A549 (cell line): ENCODE measurements at regions not wholly inside any gene's neighbourhood (a gene's known extent, or its start where the extent isn't known, plus 50 kb on each side); places are given as distances from the start of the nearest gene placed in this dataset.

Experiments
- ATAC-seq, 2 experiments: fragments of 200-7000 bp in 1 of 2; fragments of >200 bp in 1 of 2; cut with Nextera tagmentation in 1 of 2; cut with Tn5 transposase in 1 of 2; 3 replicates each; pipeline versions ENCODE4 v1.8.0 to v1.9.1; 2018 to 2020; ENCODE audit warnings: mild to moderate bottlenecking in 1 of 2, moderate library complexity in 1 of 2
- CTCF ChIA-PET: fragments of 300-600 bp; sonication (Branson Sonifier 250); formaldehyde crosslinking; extraction: SDS; loops from one replicate; lab custom pipeline; 2021; ENCODE audit warnings: antibody characterized with exemption, inconsistent platforms; lab: Yijun Ruan, JAX
- POLR2A ChIA-PET: fragments of 350-600 bp; formaldehyde crosslinking; extraction: SDS; loops from one replicate; lab custom pipeline; 2021; ENCODE audit warnings: antibody characterized with exemption, inconsistent platforms; lab: Yijun Ruan, JAX
- DNase-seq, 2 experiments: peaks; one replicate each; pipeline versions ENCODE4 v3.0.0 to v3.0.0-alpha.2; 2011 to 2016; ENCODE audit warnings: low read depth in 1 of 2, low spot score in 1 of 2
- FAIRE-seq: peaks from 2 replicates; lab custom pipeline; 2011; peaks lifted over from hg19 to GRCh38; lab: Jason Lieb, UNC
- H3K27ac ChIP-seq, 2 experiments: fragments of >200 bp; sonication (Bioruptor Twin); formaldehyde crosslinking; 3 replicates each; pipeline ENCODE4 v1.5.1; 2016 to 2017
- H3K4me1 ChIP-seq: fragments of >200 bp; sonication (Bioruptor Twin); formaldehyde crosslinking; 3 replicates; pipeline ENCODE4 v1.6.1; 2016
- H3K4me2 ChIP-seq: fragments of >200 bp; sonication (Bioruptor Twin); formaldehyde crosslinking; 3 replicates; pipeline ENCODE4 v1.6.1; 2016
- H3K4me3 ChIP-seq: fragments of >200 bp; sonication (Bioruptor Twin); formaldehyde crosslinking; 3 replicates; pipeline ENCODE4 v1.5.1; 2016
- H3K9me3 ChIP-seq: fragments of >200 bp; sonication (Bioruptor Twin); formaldehyde crosslinking; 3 replicates; pipeline ENCODE4 v1.6.1; 2016
- BHLHE40 ChIP-seq: IDR thresholded peaks from 2 replicates; pipeline ENCODE4 v1.6.1; 2012; ENCODE audit warnings: low read depth, low read length, inconsistent platforms
- CBX8 ChIP-seq: fragments of 200-600 bp; sonication (generic); IDR thresholded peaks from 2 replicates; pipeline ENCODE4 v1.6.1; 2016
- CHD2 ChIP-seq: fragments of 150-350 bp; IDR thresholded peaks from 2 replicates; pipeline ENCODE4 v1.6.1; 2014; ENCODE audit warnings: low read length; ENCODE audit not compliant: partially characterized antibody
- CTCF ChIP-seq: fragments of >200 bp; sonication (Bioruptor Twin); formaldehyde crosslinking; IDR thresholded peaks from 3 replicates; pipeline ENCODE4 v1.5.1; 2016
- ELK1 ChIP-seq: fragments of 150-350 bp; IDR thresholded peaks from 2 replicates; pipeline ENCODE4 v1.6.1; 2014; ENCODE audit warnings: low read depth, mild to moderate bottlenecking, low read length
- ESRRA ChIP-seq: fragments of 150-350 bp; IDR thresholded peaks from 2 replicates; pipeline ENCODE4 v1.6.1; 2014; ENCODE audit warnings: mild to moderate bottlenecking, low read length, borderline replicate concordance
- FOSL2 ChIP-seq, 2 experiments: fragments of 450-650 bp in 1 of 2; fragments of >200 bp in 1 of 2; sonication (Bioruptor Twin) in 1 of 2; formaldehyde crosslinking; IDR thresholded peaks; 2 replicates each; pipeline versions ENCODE4 v1.5.0 to v1.6.1; 2016 to 2020; ENCODE audit warnings: mild to moderate bottlenecking in 1 of 2, moderate library complexity in 1 of 2
- HDAC2 ChIP-seq: fragments of 200-600 bp; sonication (generic); IDR thresholded peaks from 2 replicates; pipeline ENCODE4 v1.6.1; 2016
- KDM1A ChIP-seq: fragments of 200-600 bp; sonication (generic); IDR thresholded peaks from 2 replicates; pipeline ENCODE4 v1.6.1; 2016; ENCODE audit warnings: low read depth, mild to moderate bottlenecking
- POLR2A ChIP-seq: IDR thresholded peaks from 2 replicates; pipeline ENCODE4 v1.6.1; 2012; ENCODE audit warnings: mild to moderate bottlenecking, low read length
- RARB ChIP-seq: fragments of 250-450 bp; sonication (Bioruptor Pico); IDR thresholded peaks from 2 replicates; pipeline ENCODE4 v1.8.0; 2021; ENCODE audit warnings: mild to moderate bottlenecking, moderate library complexity
- RCOR1 ChIP-seq: fragments of 150-350 bp; IDR thresholded peaks from 2 replicates; pipeline ENCODE4 v1.6.1; 2014; ENCODE audit warnings: antibody characterized with exemption, low read length, low read depth
- REST ChIP-seq: fragments of 200-600 bp; sonication (generic); IDR thresholded peaks from 2 replicates; pipeline ENCODE4 v1.6.1; 2016; ENCODE audit warnings: antibody characterized with exemption, mild to moderate bottlenecking, moderate library complexity
- USF2 ChIP-seq: fragments of 450-650 bp; IDR thresholded peaks from 2 replicates; pipeline ENCODE4 v1.6.1; 2014; ENCODE audit warnings: antibody characterized with exemption
- ZSCAN20 ChIP-seq: fragments of 250-450 bp; sonication (Bioruptor Pico); IDR thresholded peaks from 2 replicates; pipeline ENCODE4 v1.8.0; 2022; ENCODE audit warnings: mild to moderate bottlenecking, moderate library complexity
- WGBS: methylation state at CpG from one replicate; pipeline ENCODE4 v1.1.6; 2017; ENCODE audit errors: missing lambda C conversion rate; 5-methylcytosine and 5-hydroxymethylcytosine counted together
- TF ChIP-seq, protein P1 (sequence below): IDR thresholded peaks from 2 replicates; pipeline ENCODE4 v1.6.1; 2012; ENCODE audit warnings: low read depth, borderline replicate concordance

DNA sequence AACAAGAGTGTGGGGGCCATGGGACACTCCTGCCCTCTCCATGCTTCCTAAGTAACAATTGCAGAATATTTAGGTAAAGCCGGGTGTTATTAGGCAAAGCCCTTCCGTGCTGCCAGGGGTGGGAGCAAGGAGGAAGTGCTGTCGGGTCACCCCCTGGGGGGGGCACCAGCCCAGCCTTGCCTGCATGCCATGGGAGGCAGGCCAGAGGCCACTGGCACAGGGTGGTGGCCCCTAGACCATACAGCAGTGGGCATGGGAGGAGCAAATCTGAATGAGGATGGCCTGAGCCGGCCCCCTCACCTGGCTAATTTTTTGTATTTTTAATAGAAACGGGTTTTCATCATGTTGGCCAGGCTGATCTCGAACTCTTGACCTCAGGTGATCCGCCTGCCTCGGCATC lies 355.7 kb upstream of the CDH8 start (continued):
- TF ChIP-seq REST (no peak), CBX8 (no peak), RARB (CRISPR knock-in tag) (no peak)
- TF ChIP-seq, all 56 proteins: peak for 0

DNA sequence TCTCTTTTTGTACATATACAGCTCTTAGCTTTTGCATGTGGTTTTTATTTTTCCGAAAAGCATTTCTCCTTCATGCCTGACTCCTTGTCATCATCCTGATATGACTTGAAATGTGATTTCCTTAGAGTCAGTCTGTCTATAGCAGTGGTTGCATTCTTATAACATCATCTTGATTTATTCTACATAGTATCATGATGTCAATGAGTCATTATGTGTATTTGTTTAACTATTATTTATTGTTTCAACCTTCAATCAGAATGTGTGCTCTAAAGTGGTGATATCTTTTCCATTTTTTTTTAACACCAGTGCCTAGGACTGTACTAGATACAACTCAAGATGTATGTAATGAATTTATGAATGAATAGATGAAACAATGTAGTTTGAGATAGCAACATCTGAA lies 354.9 kb upstream of the CDH8 start:
- ATAC-seq (no peak), DNase-seq (no peak), FAIRE-seq (no peak)
- Histone ChIP-seq H3K27ac (no peak overlapping the region), H3K4me1 (no peaks in the 10 kb centered on the region), H3K4me3 (no peak overlapping the region), H3K4me2 (no peak overlapping the region), H3K9me3 (no peaks in the 10 kb centered on the region)
- WGBS: 9% methylated on average over 1 of the region's 1 CpG
- ChIA-PET CTCF (no interaction called here), POLR2A (no interaction called here)
- no peak for TF ChIP-seq KDM1A
- no peak for TF ChIP-seq REST
- TF ChIP-seq FOSL2 (IDR thresholded peaks at IDR 0.05): no peak
- no peak for TF ChIP-seq FOSL2 (CRISPR knock-in tag; IDR thresholded peaks at IDR 0.05)
- TF ChIP-seq POLR2A: no peak
- no peak for TF ChIP-seq ZSCAN20 (CRISPR knock-in tag)
- no peak for TF ChIP-seq RCOR1
- TF ChIP-seq, protein P1, sequence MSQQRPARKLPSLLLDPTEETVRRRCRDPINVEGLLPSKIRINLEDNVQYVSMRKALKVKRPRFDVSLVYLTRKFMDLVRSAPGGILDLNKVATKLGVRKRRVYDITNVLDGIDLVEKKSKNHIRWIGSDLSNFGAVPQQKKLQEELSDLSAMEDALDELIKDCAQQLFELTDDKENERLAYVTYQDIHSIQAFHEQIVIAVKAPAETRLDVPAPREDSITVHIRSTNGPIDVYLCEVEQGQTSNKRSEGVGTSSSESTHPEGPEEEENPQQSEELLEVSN: no peak
- TF ChIP-seq BHLHE40: no peak
- TF ChIP-seq CHD2: no peak
- TF ChIP-seq ELK1: no peak
- TF ChIP-seq HDAC2: no peak
- no peak for TF ChIP-seq ESRRA
- no peak for TF ChIP-seq USF2
- TF ChIP-seq CTCF: no peak
